GM18873 (cell line): ENCODE measurements at regions not wholly inside any gene's neighbourhood (a gene's known extent, or its start where the extent isn't known, plus 50 kb on each side); places are given as distances from the start of the nearest gene placed in this dataset.
"Not testable (repeated sequence)": the region's sequence is repeated elsewhere in the genome, so short reads cannot be mapped to it uniquely, and the experiment has no call there.

ENCODE experiments used
- ATAC-seq: cut with Tn5 transposase; IDR thresholded peaks from one replicate; pipeline ENCODE4 v1.9.1; 2021; ENCODE audit warnings: mild to moderate bottlenecking, moderate library complexity, moderate number of reproducible peaks; ENCODE audit not compliant: unreplicated experiment, low FRiP score

DNA sequence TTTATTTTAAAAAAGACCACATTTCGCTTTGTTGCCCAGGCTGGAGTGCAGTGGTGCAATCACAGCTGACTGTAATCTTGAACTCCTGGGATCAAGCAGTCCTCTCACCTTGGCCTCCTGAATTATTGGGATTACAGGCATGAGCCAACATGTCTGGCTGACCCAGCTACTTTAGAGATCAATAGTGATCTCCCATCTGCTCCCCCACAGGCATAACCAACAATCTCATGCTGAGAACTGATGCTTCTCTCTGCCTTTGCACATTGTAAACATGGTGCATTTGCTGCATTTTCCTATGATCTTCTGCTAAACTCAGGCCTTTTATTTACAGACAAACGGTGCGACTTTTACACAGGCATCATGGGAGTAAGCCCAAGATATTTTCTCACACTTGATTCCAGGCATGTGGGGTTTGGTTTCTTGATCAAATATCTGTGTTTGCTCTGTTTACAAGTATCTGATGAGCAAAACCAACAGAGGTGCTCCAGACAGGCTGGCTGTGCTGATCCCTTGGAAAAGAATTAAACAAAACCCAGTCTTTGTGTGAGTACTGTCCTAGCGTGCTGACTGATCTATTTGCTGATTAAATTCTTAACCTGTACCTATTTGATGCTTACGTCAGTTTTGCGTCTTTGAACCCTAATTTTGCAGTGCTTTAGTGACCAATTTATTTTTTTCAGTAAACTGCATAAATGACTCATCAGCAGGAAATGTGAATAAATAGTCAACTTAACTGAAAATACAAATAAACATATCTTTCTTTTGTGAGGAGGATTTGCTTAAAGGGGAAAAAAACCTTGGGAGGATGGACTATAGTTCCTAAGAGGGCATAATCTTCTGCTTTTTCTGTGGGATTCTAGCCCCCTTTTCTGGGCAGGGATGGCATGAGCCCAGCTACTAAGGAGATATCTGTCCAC lies 191.7 kb upstream of the NR3C1 start:
- no peak for ATAC-seq

- no peak for ATAC-seq
These were observed 190.2 kb upstream of the NR3C1 start for GRCh38 chr5:143593723-143594122.

- ATAC-seq = peak; percentile 87
These were observed 189.2 kb upstream of the NR3C1 start for GRCh38 chr5:143592648-143593047.

DNA sequence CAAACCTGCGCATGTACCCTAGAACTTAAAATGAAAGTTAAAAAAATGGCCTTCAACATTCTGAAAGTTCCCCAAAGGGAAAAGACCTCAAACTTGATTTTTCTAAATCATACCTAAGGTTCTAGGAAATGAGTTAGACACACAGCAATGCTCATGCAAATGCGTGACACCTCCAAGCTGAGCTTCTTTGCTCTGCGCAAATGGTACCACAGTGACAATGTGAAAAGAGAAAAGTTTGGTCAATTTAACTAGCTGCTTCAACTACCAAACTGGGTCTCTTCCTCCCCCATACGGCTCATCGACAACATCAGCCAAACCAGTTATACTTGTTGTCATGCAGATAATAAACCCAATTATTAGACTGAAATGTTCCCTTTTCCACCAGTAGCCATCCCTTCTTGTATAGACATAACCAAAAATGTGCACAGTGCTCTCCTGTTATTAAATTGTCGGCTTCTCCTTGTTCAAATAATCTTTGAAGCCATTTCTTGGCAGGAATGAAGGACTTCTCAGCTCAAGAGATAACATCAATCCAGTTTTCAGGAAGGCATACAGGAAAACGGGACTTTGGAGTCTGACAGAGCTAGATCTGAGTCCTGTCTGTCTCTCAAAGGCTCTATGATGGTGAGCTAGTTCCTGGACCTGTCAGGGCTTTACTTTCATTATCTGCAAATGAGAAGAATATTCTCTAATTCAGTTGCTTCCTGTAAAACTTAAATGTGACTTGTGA lies 185.6 kb upstream of the NR3C1 start:
- ATAC-seq = no peak

DNA sequence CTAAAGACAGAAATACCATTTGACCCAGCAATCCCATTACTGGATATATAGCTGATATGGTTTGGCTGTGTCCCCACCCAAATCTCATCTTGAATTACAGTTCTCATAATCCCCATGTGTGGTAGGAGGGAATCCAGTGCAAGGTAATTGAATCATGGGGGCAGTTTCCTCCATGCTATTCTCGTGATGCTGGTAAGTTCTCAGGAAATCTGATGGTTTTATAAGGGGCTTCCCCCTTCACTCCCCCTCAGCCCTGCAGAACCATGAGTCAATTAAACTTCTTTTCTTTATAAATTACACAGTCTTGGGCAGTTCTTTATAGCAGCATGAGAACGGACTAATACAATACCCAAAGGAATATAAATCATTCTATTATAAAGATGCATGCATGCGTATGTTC lies 184.6 kb upstream of the NR3C1 start:
- not testable (repeated sequence) for ATAC-seq

GRCh38 chr5:143586781-143587362 lies 183.4 kb upstream of the NR3C1 start:
- ATAC-seq = no peak

GRCh38 chr5:143585970-143586369 lies 182.5 kb upstream of the NR3C1 start:
- no peak for ATAC-seq

DNA sequence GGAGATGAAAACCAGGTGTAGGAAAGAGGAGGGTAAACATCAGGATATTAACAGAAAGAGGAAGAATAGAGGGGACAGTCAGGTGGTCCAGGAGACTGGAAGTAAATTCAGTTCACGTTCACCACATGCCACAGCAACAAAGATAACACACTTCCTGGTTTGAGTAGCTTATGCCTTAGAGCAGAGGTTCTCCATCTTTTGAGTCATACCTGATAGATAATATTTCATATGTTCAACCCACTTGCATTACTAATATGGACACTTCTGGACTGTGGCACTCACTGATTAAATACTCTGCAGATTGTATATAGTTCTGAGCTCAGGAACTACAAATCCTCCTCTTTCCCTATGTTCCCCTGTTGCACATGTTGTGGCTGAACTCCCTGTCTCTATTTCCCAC lies 179.9 kb upstream of the NR3C1 start:
- no peak for ATAC-seq

DNA sequence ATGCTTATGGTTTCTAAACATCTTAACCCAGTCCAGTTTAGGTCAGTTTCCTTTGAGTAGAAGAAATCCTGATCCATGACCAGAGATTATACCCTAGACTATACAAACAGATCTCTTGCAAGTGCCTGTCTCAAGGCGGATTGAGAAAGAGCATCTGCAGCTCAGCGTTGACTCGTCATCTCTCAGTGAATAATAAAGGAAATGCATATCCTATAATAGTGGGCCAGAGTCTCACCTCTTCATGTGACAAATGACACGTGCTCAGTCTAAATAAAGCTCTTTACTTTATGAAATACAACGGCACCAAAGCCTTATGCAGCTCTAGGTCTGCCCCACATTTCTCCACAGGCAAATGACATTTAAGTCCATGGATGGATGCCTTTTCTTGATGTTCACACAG lies 179.4 kb upstream of the NR3C1 start:
- ATAC-seq = no peak

- ATAC-seq = no peak
These were observed 178.7 kb upstream of the NR3C1 start for GRCh38 chr5:143582176-143582575.

- ATAC-seq = no peak
These were observed 178.2 kb upstream of the NR3C1 start for GRCh38 chr5:143581649-143582048.

- no peak for ATAC-seq
These were observed 177.7 kb upstream of the NR3C1 start for GRCh38 chr5:143581147-143581546.

GRCh38 chr5:143576711-143577484 lies 173.4 kb upstream of the NR3C1 start:
- ATAC-seq = no peak

DNA sequence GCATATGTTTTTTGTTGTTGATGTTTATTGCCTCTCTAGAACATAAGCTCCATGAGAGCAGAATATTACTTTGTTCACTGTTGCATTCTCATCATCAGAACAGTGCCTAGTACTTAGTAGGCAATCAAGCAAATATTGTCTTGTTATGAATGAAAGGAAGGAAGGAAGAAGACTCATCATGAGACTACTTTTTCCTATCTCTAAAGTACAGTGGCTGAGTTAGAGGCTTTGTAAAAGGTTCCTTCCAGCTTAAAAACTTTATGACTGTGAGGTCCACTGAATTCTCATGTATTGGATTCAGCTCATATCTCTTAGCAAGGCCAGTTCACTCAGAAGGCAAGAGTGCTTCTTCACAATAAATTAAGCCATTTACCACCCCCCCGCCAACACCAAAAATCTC lies 171.8 kb upstream of the NR3C1 start:
- no peak for ATAC-seq

DNA sequence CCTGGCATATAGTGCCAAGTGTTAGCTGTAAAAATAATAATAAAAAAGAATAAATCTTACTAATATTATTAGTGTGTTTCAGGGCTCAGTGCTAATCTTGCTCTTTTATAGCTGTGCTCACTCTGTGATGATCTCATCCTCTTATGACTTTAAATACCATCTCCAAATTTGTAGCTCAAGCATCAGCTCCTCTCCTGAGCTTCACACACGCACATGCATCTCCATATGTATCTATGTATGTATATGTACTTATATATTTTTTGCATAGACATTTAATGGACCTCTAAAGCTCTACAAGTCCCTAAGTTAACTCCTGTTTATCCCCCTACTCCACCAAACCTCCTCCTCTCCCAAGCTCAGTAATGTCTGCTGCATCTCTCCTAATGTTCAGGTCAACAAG lies 170.8 kb upstream of the NR3C1 start:
- ATAC-seq = no peak

DNA sequence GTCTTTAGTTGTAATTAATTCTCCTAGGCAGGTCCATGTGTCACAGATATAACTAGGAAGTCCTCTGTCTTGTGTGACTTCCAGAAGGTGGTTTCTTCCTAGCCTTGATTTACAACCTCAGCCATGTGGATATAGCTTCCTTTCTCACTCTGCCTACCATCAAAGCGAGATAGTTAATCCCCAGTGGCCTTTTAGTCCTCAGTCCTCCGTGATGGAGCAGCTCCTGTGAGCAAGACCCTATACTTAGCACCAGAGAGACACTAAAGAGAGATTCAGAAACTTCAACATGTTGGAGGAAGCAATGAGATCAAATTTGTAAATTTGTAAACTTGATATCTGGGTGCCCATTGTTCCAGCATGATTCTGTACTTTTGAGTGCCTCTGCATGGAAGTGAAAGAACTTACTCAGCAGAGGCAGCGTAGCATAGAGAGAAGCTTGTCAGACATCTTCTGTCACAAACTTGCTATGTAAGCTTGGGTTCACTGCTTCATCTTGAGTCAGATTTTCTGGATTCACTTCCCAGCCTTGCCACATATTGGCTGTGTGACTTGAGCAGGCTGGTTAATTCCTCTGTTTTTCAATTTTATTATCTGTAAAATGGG lies 170.2 kb upstream of the NR3C1 start:
- ATAC-seq = no peak

DNA sequence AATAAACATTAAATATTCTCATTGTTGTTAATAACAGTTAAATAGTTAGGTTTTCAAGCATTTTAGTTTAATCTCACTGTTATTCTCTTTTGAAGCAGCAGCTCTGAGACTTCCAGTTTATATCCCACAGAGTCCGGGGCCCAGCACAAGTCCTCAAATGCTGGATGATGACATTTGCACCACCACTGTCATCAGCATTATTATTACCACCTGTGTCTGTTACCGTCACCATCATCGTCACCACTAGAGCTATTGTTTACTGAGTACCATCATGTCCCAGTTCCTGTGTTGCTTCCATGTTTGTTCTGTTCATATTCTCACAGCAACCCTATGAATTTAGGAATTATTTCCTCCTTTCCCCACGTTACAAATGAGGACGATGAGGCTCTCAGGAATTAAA lies 169.2 kb upstream of the NR3C1 start:
- ATAC-seq = no peak

DNA sequence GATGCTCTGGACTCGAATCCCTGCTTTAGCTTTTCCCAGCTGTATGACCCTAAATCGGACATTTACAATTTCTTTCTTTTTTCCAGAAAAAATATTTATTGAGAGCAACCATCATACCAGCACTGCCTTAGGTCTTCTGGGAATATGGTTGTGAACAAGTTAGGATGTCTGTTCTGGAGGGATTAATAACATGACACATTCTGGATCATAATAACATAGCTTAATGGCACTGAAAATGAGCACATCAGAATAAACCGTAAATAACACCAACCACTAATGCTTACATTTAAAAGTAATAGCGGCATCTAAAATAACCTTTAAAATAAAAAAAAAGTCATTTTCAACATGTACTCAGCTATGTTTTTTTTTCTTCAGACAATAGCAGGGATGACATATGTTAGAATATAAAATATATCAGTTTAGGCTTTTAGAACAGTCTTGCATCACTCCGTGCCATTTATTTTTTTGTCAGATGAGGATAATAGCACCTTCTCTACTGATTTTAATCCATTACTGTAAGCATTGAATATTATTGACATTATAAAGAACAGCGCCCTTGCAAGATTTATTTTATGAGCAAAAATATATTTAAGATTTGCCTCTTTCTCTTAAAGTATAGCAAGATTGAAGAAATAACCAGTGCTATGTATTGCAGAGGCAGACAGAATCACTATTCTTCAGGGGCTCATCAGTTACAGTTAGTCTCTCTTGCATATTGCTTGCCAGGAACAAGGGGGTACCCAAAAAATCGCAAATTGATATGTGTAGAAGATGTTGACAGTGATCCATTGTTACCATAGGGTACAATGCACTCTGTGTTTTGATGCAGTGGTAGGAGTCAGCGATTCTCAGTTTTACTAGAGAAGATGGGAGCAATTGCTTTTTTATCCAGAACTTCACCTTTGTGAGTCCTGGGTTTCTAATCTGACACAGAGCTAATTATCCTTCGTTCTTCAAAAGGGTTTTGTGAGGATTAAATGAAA lies 168.4 kb upstream of the NR3C1 start:
- ATAC-seq = no peak

DNA sequence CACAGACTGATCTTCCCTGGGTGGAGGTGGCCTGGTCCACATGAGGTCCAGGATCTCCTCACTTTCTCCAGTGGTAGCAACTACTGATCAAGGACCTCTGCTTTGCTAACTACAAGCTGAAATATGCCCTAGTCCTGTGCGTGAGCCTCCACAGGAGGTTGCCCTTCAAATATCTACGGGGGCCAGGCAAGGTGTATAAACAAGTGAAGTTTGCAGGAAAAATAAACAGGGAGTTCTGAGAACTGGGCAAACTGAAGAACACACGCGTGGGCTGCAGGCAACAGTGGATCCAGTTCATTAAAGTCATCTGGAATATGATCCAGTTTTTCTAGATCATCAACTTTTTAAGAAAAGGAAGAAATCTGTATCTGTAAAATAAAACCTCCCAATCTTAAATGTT lies 167.5 kb upstream of the NR3C1 start:
- no peak for ATAC-seq
